VCaP (cell line): ENCODE measurements at regions not wholly inside any gene's neighbourhood (a gene's known extent, or its start where the extent isn't known, plus 50 kb on each side); places are given as distances from the start of the nearest gene placed in this dataset.

Experiments
- H3K27ac ChIP-seq: fragments of 450-650 bp; 2 replicates; pipeline ENCODE4 v1.5.1; 2017
- CTCF ChIP-seq: fragments of 450-650 bp; conservative IDR thresholded peaks from 2 replicates; pipeline ENCODE4 v1.5.1; 2017; ENCODE audit warnings: mild to moderate bottlenecking, moderate library complexity

DNA sequence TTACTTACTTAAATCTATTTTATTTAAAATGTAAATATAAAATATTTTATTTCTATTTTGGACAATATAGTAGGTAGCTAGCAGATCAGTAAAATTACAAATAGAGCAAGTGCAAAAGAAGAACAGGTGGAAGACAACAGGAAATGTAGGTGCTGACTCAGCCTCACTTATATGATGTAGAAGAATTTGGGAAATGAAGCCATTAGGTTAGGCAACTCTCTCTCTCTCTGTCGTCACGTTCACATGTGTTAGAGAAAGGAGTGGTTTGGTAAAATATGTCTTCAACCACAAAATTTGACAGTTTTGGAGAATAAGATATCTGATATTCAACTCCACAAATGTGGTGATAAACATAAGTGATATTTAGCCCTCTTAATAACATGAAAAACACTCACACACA lies 532.5 kb upstream of the KCNMB2 start:
- no peak overlapping the region for H3K27ac ChIP-seq
- no peak for TF ChIP-seq CTCF

- no peak for TF ChIP-seq CTCF
- no peak overlapping the region for H3K27ac ChIP-seq
Observed at GRCh38 chr3:178005961-178006360, 530.3 kb upstream of the KCNMB2 start.

DNA sequence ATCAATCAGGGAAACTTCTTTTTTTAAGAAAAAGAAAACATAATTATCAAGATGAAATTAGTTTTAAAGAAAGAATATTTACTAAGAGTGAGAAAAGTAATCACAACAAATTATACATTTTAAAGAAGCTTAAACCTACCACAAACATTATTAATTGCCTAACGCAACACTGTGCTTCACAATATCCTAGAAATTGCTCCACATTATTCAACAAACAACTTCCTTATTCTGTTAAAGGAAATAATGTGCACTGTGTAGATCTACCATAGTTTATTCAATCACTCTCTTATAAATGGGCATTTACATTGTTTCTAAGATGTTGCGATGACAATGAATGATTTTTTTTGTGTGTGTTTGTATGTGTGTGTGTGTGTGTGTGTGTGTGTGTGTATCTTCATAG lies 525.9 kb upstream of the KCNMB2 start:
- H3K27ac ChIP-seq, result no peak overlapping the region
- no peak for TF ChIP-seq CTCF

- TF ChIP-seq CTCF, result no peak
- H3K27ac ChIP-seq, result no peak overlapping the region
Observed at GRCh38 chr3:178019645-178020044, 516.6 kb upstream of the KCNMB2 start.

GRCh38 chr3:178022599-178022998 lies 513.6 kb upstream of the KCNMB2 start:
- no peak overlapping the region for H3K27ac ChIP-seq
- no peak for TF ChIP-seq CTCF

- no peak for TF ChIP-seq CTCF
- H3K27ac ChIP-seq, result no peak overlapping the region
Observed at GRCh38 chr3:178028933-178029332, 507.3 kb upstream of the KCNMB2 start.

DNA sequence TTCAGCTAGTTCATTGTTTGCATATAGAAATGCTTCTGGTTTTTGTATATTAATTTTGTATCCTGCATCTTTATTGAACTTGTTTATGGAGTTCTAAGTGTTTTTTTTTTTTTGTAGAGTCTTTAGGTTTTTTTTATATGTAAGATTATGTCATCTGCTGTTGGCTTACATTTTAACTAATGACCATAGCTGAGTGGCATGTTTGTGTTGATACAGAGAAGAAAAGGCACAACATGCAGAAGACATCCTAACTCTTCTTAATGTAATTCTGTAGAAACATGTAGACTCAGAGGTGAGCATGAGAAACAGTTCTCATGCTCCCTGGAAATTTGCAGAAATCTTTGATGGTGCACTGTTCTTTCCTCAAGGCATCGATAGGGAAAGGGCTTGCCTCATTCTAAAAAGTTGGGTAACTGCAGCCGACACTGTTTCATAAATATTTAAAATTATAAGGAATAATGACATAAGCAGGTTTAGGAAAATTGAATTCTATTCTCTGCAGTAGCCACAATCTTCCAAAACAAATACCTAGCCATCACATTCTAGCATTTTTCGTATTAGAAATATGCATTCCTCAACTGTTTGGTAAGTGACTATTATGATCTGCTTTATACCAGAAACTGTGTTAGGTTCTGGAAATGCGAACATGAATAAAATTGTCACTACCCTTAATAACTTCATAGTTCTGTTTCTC lies 499.6 kb upstream of the KCNMB2 start:
- TF ChIP-seq CTCF, result no peak
- no peak overlapping the region for H3K27ac ChIP-seq
